ENCODE measurements at regions not wholly inside any gene's neighbourhood (a gene's known extent, or its start where the extent isn't known, plus 50 kb on each side); places are given as distances from the start of the nearest gene placed in this dataset.

DNA sequence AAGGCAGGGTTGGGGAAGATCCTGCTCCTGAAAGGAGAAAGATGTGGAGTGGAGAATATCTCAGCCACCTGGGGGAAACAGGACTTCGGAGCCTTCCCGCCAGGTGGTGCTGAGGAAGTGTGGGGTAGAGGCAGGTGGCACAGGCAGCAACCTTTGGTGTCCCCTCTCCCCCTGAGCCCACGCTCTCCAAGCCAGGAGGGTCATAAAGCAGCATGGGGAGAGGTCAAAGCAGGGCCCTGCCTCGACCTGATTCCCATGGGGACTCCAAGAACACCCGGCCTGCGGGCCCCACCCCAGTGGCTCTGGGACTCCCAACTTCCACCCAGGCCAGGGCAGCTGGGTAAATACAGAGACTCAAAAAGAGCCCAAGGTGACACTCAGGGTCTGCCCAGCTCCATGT lies 54.3 kb upstream of the SLC66A3 start:
- TF ChIP-seq JUN (IDR thresholded peaks at IDR 0.05; ENCODE audit: borderline replicate concordance, insufficient read depth, insufficient read length, low read depth) (no peak), POLR2A (IDR thresholded peaks at IDR 0.05; ENCODE audit: low read depth, low read length) (no peak), MYC (IDR thresholded peaks at IDR 0.05; ENCODE audit: low read depth, low read length) (no peak), EZH2 (IDR thresholded peaks at IDR 0.05; ENCODE audit: borderline replicate concordance, low read depth, low read length, severe bottlenecking) (no peak), POLR2AphosphoS5 (IDR thresholded peaks at IDR 0.05; ENCODE audit: insufficient read depth, low read depth, low read length) (no peak)
- TF ChIP-seq, protein P1, sequence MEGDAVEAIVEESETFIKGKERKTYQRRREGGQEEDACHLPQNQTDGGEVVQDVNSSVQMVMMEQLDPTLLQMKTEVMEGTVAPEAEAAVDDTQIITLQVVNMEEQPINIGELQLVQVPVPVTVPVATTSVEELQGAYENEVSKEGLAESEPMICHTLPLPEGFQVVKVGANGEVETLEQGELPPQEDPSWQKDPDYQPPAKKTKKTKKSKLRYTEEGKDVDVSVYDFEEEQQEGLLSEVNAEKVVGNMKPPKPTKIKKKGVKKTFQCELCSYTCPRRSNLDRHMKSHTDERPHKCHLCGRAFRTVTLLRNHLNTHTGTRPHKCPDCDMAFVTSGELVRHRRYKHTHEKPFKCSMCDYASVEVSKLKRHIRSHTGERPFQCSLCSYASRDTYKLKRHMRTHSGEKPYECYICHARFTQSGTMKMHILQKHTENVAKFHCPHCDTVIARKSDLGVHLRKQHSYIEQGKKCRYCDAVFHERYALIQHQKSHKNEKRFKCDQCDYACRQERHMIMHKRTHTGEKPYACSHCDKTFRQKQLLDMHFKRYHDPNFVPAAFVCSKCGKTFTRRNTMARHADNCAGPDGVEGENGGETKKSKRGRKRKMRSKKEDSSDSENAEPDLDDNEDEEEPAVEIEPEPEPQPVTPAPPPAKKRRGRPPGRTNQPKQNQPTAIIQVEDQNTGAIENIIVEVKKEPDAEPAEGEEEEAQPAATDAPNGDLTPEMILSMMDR (IDR thresholded peaks at IDR 0.05; ENCODE audit: extremely low read depth in 1 of 2, insufficient read depth in 1 of 2, low read depth in 1 of 2, low read length in 2 of 2) = no peak
- TF ChIP-seq, protein P2, sequence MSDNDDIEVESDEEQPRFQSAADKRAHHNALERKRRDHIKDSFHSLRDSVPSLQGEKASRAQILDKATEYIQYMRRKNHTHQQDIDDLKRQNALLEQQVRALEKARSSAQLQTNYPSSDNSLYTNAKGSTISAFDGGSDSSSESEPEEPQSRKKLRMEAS (IDR thresholded peaks at IDR 0.05; ENCODE audit: insufficient read depth, insufficient read length) = no peak
